BLaER1 (cell line): ENCODE measurements at regions not wholly inside any gene's neighbourhood (a gene's known extent, or its start where the extent isn't known, plus 50 kb on each side); places are given as distances from the start of the nearest gene placed in this dataset.

Source experiments
- H3K27ac ChIP-seq: shearing (Covaris generic); formaldehyde crosslinking; 2 replicates; pipeline ENCODE4 v1.8.1; 2022
- H3K27me3 ChIP-seq: shearing (Covaris generic); formaldehyde crosslinking; 2 replicates; pipeline ENCODE4 v1.8.1; 2022
- H3K36me3 ChIP-seq: shearing (Covaris generic); formaldehyde crosslinking; 2 replicates; pipeline ENCODE4 v1.8.1; 2022
- H3K4me1 ChIP-seq: shearing (Covaris generic); formaldehyde crosslinking; 2 replicates; pipeline ENCODE4 v1.8.1; 2022
- H3K4me2 ChIP-seq: shearing (Covaris generic); formaldehyde crosslinking; 2 replicates; pipeline ENCODE4 v1.8.1; 2022
- H3K4me3 ChIP-seq: shearing (Covaris generic); formaldehyde crosslinking; 2 replicates; pipeline ENCODE4 v1.8.1; 2022
- H3K9ac ChIP-seq: shearing (Covaris generic); formaldehyde crosslinking; 2 replicates; pipeline ENCODE4 v1.8.1; 2022
- H3K9me3 ChIP-seq: shearing (Covaris generic); formaldehyde crosslinking; 2 replicates; pipeline ENCODE4 v1.8.1; 2022
- H4K20me1 ChIP-seq: shearing (Covaris generic); formaldehyde crosslinking; 2 replicates; pipeline ENCODE4 v1.8.1; 2022
- Cebpa-rat ChIP-seq: shearing (Covaris generic); IDR thresholded peaks from 2 replicates; pipeline ENCODE4 v1.8.1; 2022

GRCh38 chr6:165905744-165906143 is 242.7 kb upstream of the PDE10A start:
- no peaks in the 10 kb centered on the region for H3K4me1 ChIP-seq
- H3K4me3 ChIP-seq = no peak overlapping the region
- H3K4me2 ChIP-seq = no peak overlapping the region
- H3K36me3 ChIP-seq = no peaks in the 10 kb centered on the region
- no peak overlapping the region for H3K9ac ChIP-seq
- peaks cover 8% of the 10 kb centered on the region; the same call in 1 of the 2 replicates for H3K9me3 ChIP-seq
- H4K20me1 ChIP-seq = no peaks in the 10 kb centered on the region
- TF ChIP-seq Cebpa-rat = no peak
- H3K27ac ChIP-seq = no peak overlapping the region
- no peaks in the 10 kb centered on the region for H3K27me3 ChIP-seq

GRCh38 chr6:165900970-165901369 is 237.9 kb upstream of the PDE10A start:
- H4K20me1 ChIP-seq = no peaks in the 10 kb centered on the region
- no peak overlapping the region for H3K4me3 ChIP-seq
- no peak overlapping the region for H3K4me2 ChIP-seq
- H3K27ac ChIP-seq = no peak overlapping the region
- H3K36me3 ChIP-seq = no peaks in the 10 kb centered on the region
- no peaks in the 10 kb centered on the region for H3K9me3 ChIP-seq
- H3K9ac ChIP-seq = no peak overlapping the region
- H3K27me3 ChIP-seq = no peaks in the 10 kb centered on the region
- TF ChIP-seq Cebpa-rat = no peak
- H3K4me1 ChIP-seq = peaks cover 6% of the 10 kb centered on the region

- no peaks in the 10 kb centered on the region for H3K9me3 ChIP-seq
- H4K20me1 ChIP-seq = no peaks in the 10 kb centered on the region
- H3K27ac ChIP-seq = no peak overlapping the region
- no peak for TF ChIP-seq Cebpa-rat
- H3K4me3 ChIP-seq = no peak overlapping the region
- no peaks in the 10 kb centered on the region for H3K36me3 ChIP-seq
- H3K9ac ChIP-seq = no peak overlapping the region
- peaks cover 6% of the 10 kb centered on the region for H3K4me1 ChIP-seq
- H3K27me3 ChIP-seq = no peaks in the 10 kb centered on the region
- H3K4me2 ChIP-seq = peak overlapping the region; percentile 22; the same call in 1 of the 2 replicates
These were observed 236.6 kb upstream of the PDE10A start for GRCh38 chr6:165899611-165900010.

- Histone ChIP-seq H3K4me1 (peaks cover 6% of the 10 kb centered on the region), H3K9ac (no peak overlapping the region), H3K27ac (no peak overlapping the region), H3K36me3 (no peaks in the 10 kb centered on the region), H3K9me3 (no peaks in the 10 kb centered on the region), H3K4me3 (no peak overlapping the region), H3K27me3 (no peaks in the 10 kb centered on the region), H3K4me2 (no peak overlapping the region), H4K20me1 (no peaks in the 10 kb centered on the region)
- TF ChIP-seq Cebpa-rat = no peak
These were observed 232.6 kb upstream of the PDE10A start for GRCh38 chr6:165895421-165896165.

- H4K20me1 ChIP-seq = no peaks in the 10 kb centered on the region
- no peak overlapping the region for H3K4me2 ChIP-seq
- H3K9ac ChIP-seq = no peak overlapping the region
- TF ChIP-seq Cebpa-rat = no peak
- H3K4me1 ChIP-seq = no peaks in the 10 kb centered on the region
- H3K4me3 ChIP-seq = no peak overlapping the region
- H3K9me3 ChIP-seq = no peaks in the 10 kb centered on the region
- H3K27ac ChIP-seq = no peak overlapping the region
- H3K27me3 ChIP-seq = no peaks in the 10 kb centered on the region
- H3K36me3 ChIP-seq = no peaks in the 10 kb centered on the region
These were observed 231.3 kb upstream of the PDE10A start for GRCh38 chr6:165894171-165894825.

- TF ChIP-seq Cebpa-rat = no peak
- Histone ChIP-seq H3K4me1 (no peaks in the 10 kb centered on the region), H3K36me3 (no peaks in the 10 kb centered on the region), H3K4me2 (no peak overlapping the region), H3K9me3 (no peaks in the 10 kb centered on the region), H3K27me3 (no peaks in the 10 kb centered on the region), H3K9ac (no peak overlapping the region), H4K20me1 (no peaks in the 10 kb centered on the region), H3K4me3 (no peak overlapping the region), H3K27ac (no peak overlapping the region)
These were observed 230.4 kb upstream of the PDE10A start for GRCh38 chr6:165893431-165893830.

GRCh38 chr6:165891320-165891719 is 228.3 kb upstream of the PDE10A start:
- Histone ChIP-seq H4K20me1 (no peaks in the 10 kb centered on the region), H3K4me2 (no peak overlapping the region), H3K27me3 (no peaks in the 10 kb centered on the region), H3K4me1 (no peaks in the 10 kb centered on the region), H3K9ac (no peak overlapping the region), H3K4me3 (no peak overlapping the region), H3K36me3 (no peaks in the 10 kb centered on the region), H3K27ac (no peak overlapping the region), H3K9me3 (peaks cover 9% of the 10 kb centered on the region; the same call in 1 of the 2 replicates)
- no peak for TF ChIP-seq Cebpa-rat

GRCh38 chr6:165890404-165890735 is 227.3 kb upstream of the PDE10A start:
- H3K9me3 ChIP-seq = peaks cover 9% of the 10 kb centered on the region; the same call in 1 of the 2 replicates
- H3K36me3 ChIP-seq = no peaks in the 10 kb centered on the region
- H3K9ac ChIP-seq = no peak overlapping the region
- no peaks in the 10 kb centered on the region for H3K27me3 ChIP-seq
- H3K4me2 ChIP-seq = no peak overlapping the region
- no peak for TF ChIP-seq Cebpa-rat
- no peak overlapping the region for H3K27ac ChIP-seq
- H4K20me1 ChIP-seq = no peaks in the 10 kb centered on the region
- no peaks in the 10 kb centered on the region for H3K4me1 ChIP-seq
- no peak overlapping the region for H3K4me3 ChIP-seq

GRCh38 chr6:165889636-165890403 is 226.8 kb upstream of the PDE10A start:
- TF ChIP-seq Cebpa-rat = no peak
- Histone ChIP-seq H3K4me3 (no peak overlapping the region), H3K36me3 (no peaks in the 10 kb centered on the region), H3K4me2 (no peak overlapping the region), H3K9me3 (peaks cover 9% of the 10 kb centered on the region; the same call in 1 of the 2 replicates), H4K20me1 (no peaks in the 10 kb centered on the region), H3K9ac (no peak overlapping the region), H3K27ac (no peak overlapping the region), H3K4me1 (no peaks in the 10 kb centered on the region), H3K27me3 (no peaks in the 10 kb centered on the region)

- no peak overlapping the region for H3K4me2 ChIP-seq
- no peak for TF ChIP-seq Cebpa-rat
- H3K4me3 ChIP-seq = no peak overlapping the region
- no peaks in the 10 kb centered on the region for H3K4me1 ChIP-seq
- no peaks in the 10 kb centered on the region for H3K27me3 ChIP-seq
- H3K9me3 ChIP-seq = peaks cover 9% of the 10 kb centered on the region; the same call in 1 of the 2 replicates
- no peak overlapping the region for H3K9ac ChIP-seq
- no peak overlapping the region for H3K27ac ChIP-seq
- H3K36me3 ChIP-seq = no peaks in the 10 kb centered on the region
- H4K20me1 ChIP-seq = no peaks in the 10 kb centered on the region
These were observed 223.1 kb upstream of the PDE10A start for GRCh38 chr6:165886169-165886568.
